Activated CD4-positive, CD25-positive, alpha-beta regulatory T cell treated with anti-CD3 and anti-CD28 coated beads, Interleukin-2, amount 50 U/mL, for 16 hours (primary cell): ENCODE measurements at regions not wholly inside any gene's neighbourhood (a gene's known extent, or its start where the extent isn't known, plus 50 kb on each side); places are given as distances from the start of the nearest gene placed in this dataset.

Experiments used
- DNase-seq: peaks from one replicate; pipeline ENCODE4 v3.0.0-alpha.2; 2020; ENCODE audit warnings: low read depth, low spot score

- DNase-seq: no peak
These were observed 184.2 kb downstream of the RFC3 start for GRCh38 chr13:34002141-34002540.

DNA sequence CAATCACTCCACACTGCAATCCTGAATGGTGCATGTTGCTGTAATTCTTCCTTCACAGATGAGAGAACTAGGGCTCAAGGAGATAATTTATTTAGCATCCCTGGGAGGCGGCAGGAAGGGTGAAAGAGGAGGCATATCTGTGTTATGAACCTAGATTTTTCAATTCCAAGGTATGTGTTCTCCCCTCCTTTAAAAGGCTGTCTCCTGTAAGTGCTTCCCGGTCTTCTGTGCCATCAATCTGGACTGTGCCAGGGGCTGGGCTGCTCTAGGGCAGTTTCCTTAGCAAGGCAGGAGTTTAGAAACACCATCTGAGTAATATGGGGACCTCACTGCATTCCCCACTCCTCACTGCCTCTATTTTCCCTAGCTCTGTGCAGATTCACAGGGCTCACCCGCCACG, 185.0 kb downstream of the RFC3 start:
- DNase-seq: no peak

DNA sequence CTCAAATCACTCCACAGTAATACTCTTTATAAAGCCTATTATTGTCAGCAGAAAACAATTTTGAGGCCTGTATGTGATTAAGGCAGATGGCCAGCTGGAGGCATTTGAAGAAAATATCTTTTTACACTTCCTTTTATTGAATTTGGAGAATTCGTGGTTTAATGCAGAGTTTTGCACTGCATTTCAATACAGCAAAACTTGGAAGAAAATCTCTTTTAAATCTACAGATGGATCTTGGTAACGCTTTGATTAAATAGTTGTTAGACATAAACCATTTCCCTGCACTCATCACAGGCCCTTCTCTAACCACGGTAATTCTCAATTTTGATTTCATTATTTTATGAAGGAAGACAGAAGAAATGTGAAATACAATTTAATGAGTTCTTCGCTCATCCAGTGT, 185.7 kb downstream of the RFC3 start:
- no peak for DNase-seq

DNA sequence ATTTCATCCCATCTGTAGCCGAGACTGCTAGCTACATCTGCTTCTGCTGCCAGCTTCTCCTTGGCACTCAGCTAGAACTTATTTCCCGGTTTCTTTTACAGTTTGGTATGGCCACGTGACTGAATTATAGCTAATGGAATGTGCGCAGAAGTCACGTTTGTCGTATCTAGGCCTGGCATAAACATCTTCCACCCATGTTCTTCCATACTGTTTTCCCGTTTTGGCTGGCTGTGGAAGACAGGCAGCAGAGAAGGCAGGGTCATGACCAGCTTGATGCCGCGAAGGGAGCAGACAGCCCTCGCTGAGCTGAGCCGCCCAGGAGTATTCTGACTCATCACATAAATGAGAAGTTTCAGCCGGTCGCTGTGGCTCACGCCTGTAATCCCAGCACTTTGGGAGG, 186.7 kb downstream of the RFC3 start:
- DNase-seq: no peak

DNA sequence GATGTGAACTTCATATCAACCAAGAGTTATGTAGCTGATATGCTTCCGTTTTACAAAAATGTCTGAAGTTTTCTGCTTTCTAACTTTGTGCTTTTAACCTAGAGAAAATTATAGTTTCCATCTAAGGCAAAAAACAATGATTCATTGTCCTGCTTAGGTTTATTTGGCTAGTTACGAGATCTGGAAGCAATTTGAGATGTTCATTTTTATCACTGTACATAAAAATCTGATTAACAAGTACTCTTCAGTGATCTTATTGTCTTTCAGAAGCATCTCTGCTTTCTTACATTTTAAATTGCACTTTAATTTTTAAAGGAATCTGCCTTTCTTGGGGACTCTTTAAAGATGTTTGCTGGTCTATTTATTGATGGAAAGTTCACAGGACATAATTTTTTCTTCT, 188.1 kb downstream of the RFC3 start:
- DNase-seq: no peak

DNA sequence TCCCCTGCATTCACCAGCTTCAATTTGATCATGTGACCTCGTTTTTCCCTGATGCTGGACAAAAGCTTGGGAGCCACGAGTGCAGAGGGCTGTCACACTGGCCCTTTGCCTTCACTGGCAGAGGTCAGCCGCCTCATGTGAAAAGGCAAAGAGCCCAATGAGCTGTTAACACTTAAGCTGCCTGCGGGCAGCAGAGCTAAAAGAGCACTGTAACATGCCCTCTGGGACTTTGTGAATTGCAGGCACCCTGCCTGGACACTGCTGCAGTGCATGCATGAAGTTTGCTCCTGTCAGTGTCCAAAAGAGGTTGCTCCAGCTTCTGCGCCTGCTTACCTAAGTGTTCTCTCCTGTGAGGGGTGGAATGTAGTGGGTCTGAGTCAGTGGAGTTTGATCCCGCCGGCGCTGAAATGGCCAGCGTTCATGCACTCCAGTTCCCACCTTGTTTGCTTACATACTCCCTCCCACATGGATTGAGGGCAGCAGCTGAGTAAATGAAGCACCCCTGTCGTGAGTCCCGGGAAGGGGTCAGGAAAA, 193.7 kb downstream of the RFC3 start:
- no peak for DNase-seq

GRCh38 chr13:34012382-34012781, 194.4 kb downstream of the RFC3 start:
- no peak for DNase-seq

GRCh38 chr13:34013061-34013460, 195.1 kb downstream of the RFC3 start:
- no peak for DNase-seq

GRCh38 chr13:34017231-34017630, 199.3 kb downstream of the RFC3 start:
- no peak for DNase-seq

DNA sequence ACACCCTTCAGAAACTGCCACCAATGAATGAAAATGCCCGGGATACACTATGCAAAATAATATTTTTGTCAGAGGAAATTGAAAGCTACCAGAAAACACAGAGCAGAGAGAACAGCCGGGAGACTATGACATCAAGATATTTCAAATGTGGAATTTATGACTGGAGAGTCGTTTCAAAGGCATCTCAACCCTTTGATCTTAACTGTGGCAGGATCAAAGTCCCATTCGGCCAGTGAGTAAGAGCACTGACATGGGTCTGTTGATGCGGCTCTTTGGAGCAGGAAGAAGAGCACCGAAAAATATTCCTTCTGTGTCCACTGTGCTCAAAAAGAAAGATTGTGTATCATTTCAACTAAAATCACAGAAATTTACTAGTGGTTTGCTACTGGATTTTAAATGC, 201.9 kb downstream of the RFC3 start:
- DNase-seq: no peak

DNA sequence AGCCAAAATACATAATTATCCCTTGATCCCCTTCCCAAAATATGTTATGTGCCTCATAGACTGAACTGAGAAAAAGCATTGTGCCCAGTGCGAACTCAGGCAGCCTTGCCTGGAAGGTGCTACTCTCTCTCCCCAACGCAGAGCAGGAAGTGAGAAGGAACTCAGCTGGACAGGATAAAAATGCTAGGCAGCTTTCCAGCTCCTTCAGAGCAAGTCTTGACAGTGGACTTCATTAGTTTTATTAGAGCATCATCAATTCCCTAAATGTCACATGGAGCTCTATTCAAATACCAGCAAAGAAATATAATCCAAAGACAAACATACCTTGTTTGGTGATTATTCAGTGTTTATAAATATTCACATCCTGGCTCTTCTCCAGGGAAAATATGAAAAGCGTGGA, 202.4 kb downstream of the RFC3 start:
- no peak for DNase-seq

GRCh38 chr13:34021619-34022018, 203.7 kb downstream of the RFC3 start:
- DNase-seq: no peak

- no peak for DNase-seq
These were observed 207.8 kb downstream of the RFC3 start for GRCh38 chr13:34025746-34026145.

GRCh38 chr13:34026308-34026707, 208.4 kb downstream of the RFC3 start:
- DNase-seq: no peak

- DNase-seq: no peak
These were observed 210.8 kb downstream of the RFC3 start for GRCh38 chr13:34028496-34029442.

DNA sequence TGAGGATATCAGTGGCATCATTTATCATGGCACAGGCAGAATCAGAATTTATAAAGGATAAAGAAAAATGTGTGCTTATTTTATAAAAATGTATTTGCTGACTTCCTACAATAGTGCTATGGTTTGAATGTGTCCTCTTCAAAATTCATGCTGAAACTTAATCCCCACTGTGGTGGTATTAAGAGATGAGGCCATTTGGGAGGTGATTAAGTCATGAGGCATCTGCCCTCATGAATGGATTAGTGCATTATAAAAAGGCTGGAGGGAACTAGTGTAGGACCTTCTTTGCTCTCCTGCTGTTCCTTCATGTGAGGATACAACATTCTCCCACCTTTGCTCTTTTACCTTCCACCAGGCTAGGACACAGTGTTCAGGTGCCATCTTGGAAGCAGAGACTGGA, 212.8 kb downstream of the RFC3 start:
- DNase-seq: no peak

DNA sequence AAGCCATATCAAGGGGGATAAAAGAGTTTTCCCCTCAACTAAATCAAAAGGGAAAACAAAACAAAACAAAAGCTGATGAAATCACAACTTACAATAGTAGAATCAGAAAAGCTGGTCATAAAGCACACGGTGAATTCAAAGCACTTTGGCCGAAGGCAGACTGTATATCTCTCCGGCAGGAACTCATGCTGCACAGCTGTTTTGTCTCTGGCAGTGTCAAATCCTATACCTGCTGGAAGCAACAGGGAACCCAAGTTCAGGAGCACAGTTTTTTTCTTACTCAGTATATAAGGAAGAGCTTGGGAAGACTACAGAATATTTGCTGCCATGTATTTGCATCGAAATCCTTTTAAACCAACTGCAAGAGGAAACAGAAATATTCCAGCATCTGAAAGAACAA, 213.7 kb downstream of the RFC3 start:
- DNase-seq: no peak

DNA sequence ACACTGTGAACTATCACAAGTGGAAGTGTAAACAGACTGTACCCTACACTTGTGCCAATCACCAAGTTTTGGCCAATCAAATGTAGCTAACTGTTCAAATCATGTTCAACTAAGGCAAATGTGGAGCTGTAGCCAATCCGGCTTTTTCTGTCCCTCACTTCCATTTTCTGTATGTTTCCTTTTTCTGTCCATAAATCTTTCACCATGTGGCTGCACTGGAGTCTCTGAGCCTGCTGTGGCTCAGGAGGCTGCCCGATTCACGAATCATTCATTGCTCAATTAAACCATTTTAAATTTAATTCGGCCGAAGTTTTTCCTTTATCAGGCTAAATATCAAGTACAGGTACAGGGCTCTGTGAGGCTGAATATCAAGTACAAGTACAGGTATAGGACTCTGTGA, 216.5 kb downstream of the RFC3 start:
- no peak for DNase-seq

DNA sequence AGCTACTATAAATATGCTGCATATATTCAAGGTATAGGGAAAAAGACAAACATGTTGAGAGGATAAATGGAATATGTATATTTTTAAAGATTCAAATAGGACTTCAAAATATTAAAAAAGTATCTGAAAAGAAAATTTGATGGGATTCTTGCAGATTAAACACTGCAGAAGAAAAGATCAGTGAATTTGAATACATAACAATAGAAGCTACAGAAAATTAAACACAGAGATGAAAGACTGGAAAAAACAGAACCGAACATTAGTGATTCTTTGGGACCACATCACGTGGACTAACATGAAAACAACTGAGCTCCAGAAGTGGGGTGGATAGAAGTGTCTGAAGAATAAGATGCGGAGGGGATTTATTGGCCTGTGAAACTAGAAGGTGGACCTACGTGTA, 217.2 kb downstream of the RFC3 start:
- no peak for DNase-seq

GRCh38 chr13:34035676-34036325, 217.9 kb downstream of the RFC3 start:
- DNase-seq: no peak

- no peak for DNase-seq
These were observed 219.9 kb downstream of the RFC3 start for GRCh38 chr13:34037636-34038540.

DNA sequence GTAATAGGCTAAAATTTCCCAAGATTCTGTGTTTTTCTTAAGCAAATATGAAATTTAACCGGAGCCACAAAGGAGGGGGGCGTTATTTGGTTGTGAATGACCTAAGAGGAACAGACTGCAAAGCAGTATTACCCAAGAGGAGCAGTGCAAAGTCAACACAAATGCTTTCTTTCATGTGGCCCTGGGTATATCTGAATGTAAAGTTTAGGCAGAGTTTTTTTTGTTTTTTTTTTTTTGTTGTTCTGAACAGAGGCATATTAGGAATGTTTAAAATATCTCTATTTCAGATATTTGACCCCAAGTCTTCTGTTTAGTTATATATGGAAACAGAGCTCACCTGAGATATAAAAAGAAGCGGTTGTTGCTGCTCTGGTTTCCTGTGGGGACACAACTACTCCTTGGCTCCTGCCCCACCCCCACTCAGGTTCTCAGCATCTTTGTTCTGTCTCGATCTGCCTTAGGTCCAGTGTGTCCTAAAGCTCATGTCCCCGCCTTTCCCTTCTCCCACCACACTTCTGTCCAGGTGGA, 220.7 kb downstream of the RFC3 start:
- DNase-seq: no peak
